Osteoblast (primary cell): ENCODE measurements at regions not wholly inside any gene's neighbourhood (a gene's known extent, or its start where the extent isn't known, plus 50 kb on each side); places are given as distances from the start of the nearest gene placed in this dataset.

ENCODE experiments used
- DNase-seq: peaks from one replicate; pipeline ENCODE4 v3.0.0; 2011; ENCODE audit warnings: low spot score, mixed read lengths; ENCODE audit not compliant: insufficient read length; ENCODE audit errors: missing footprints
- H2AFZ ChIP-seq: 2 replicates; pipeline ENCODE4 v1.6.0; 2011; ENCODE audit warnings: mild to moderate bottlenecking, low read length
- H3K27ac ChIP-seq: 2 replicates; pipeline ENCODE4 v1.5.1; 2011; ENCODE audit warnings: mild to moderate bottlenecking, low read depth, low read length, moderate library complexity
- H3K27me3 ChIP-seq: 2 replicates; pipeline ENCODE4 v1.6.0; 2012; ENCODE audit warnings: mild to moderate bottlenecking, control low read depth, inconsistent platforms, low read length, moderate library complexity; ENCODE audit not compliant: insufficient read depth
- H3K36me3 ChIP-seq: 2 replicates; pipeline ENCODE4 v1.5.1; 2011; ENCODE audit warnings: mild to moderate bottlenecking, low read length, control low read depth, moderate library complexity; ENCODE audit not compliant: insufficient read depth
- H3K4me1 ChIP-seq: 2 replicates; pipeline ENCODE4 v1.5.1; 2011; ENCODE audit warnings: mild to moderate bottlenecking, low read length, control low read depth, moderate library complexity; ENCODE audit not compliant: insufficient read depth
- H3K4me2 ChIP-seq: 2 replicates; pipeline ENCODE4 v1.6.0; 2011; ENCODE audit warnings: mild to moderate bottlenecking, low read length; ENCODE audit not compliant: insufficient read depth
- H3K4me3 ChIP-seq: fragments of 200-600 bp; sonication (generic); 3 replicates; pipeline ENCODE4 v1.5.1; 2012; ENCODE audit warnings: mild to moderate bottlenecking, low read length, inconsistent platforms; ENCODE audit not compliant: insufficient read depth
- H3K79me2 ChIP-seq: 2 replicates; pipeline ENCODE4 v1.6.0; 2012; ENCODE audit warnings: mild to moderate bottlenecking, low read length, control low read depth, inconsistent platforms; ENCODE audit not compliant: insufficient read depth
- H3K9me3 ChIP-seq: 2 replicates; pipeline ENCODE4 v1.5.1; 2011; ENCODE audit warnings: low read depth, low read length, control low read depth
- H4K20me1 ChIP-seq: 2 replicates; pipeline ENCODE4 v1.6.0; 2012; ENCODE audit warnings: mild to moderate bottlenecking, low read length, control low read depth; ENCODE audit not compliant: insufficient read depth
- TF ChIP-seq, protein P1 (sequence below): IDR thresholded peaks from 2 replicates; pipeline ENCODE4 v1.5.1; 2011; ENCODE audit warnings: mild to moderate bottlenecking, low read depth, low read length, moderate library complexity; ENCODE audit errors: extremely low read depth

GRCh38 chr1:60227601-60228000 is 154.0 kb upstream of the C1orf87 start:
- H3K4me2 ChIP-seq = no peak overlapping the region
- no peak overlapping the region for H3K27ac ChIP-seq
- no peak for DNase-seq

DNA sequence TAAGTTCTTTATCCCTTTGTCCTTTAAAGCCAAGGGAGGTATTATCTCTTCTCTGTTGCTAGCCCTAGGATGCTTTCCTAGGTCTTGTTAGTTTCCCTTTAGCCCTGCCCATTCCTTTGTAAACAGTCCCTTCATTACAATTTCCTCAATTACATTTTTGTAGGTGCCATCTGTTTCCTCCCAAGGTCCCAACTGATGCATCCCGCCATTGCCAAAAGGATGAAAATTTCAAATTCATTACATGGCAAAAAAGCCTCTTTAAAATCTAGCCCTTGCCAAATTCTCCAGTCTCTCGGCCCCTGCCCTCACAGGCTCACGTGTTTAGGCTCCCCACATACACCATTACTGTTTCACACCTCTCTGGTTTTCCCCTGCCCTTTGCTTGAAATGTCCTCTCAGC is 151.9 kb upstream of the C1orf87 start:
- TF ChIP-seq, protein P1, sequence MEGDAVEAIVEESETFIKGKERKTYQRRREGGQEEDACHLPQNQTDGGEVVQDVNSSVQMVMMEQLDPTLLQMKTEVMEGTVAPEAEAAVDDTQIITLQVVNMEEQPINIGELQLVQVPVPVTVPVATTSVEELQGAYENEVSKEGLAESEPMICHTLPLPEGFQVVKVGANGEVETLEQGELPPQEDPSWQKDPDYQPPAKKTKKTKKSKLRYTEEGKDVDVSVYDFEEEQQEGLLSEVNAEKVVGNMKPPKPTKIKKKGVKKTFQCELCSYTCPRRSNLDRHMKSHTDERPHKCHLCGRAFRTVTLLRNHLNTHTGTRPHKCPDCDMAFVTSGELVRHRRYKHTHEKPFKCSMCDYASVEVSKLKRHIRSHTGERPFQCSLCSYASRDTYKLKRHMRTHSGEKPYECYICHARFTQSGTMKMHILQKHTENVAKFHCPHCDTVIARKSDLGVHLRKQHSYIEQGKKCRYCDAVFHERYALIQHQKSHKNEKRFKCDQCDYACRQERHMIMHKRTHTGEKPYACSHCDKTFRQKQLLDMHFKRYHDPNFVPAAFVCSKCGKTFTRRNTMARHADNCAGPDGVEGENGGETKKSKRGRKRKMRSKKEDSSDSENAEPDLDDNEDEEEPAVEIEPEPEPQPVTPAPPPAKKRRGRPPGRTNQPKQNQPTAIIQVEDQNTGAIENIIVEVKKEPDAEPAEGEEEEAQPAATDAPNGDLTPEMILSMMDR = no peak
- no peak for DNase-seq
- Histone ChIP-seq H3K9me3 (no peaks in the 10 kb centered on the region), H3K4me2 (no peak overlapping the region), H3K27me3 (no peaks in the 10 kb centered on the region), H3K79me2 (no peaks in the 10 kb centered on the region), H3K27ac (no peak overlapping the region), H3K4me1 (peaks cover 4% of the 10 kb centered on the region), H2AFZ (no peak overlapping the region), H3K4me3 (no peak overlapping the region), H3K36me3 (no peaks in the 10 kb centered on the region), H4K20me1 (no peaks in the 10 kb centered on the region)

More at GRCh38 chr1:60227601-60228000, 154.0 kb upstream of the C1orf87 start:
- H3K4me1 ChIP-seq = peaks cover 4% of the 10 kb centered on the region
- no peaks in the 10 kb centered on the region for H4K20me1 ChIP-seq
- no peak overlapping the region for H3K4me3 ChIP-seq
- H3K79me2 ChIP-seq = no peaks in the 10 kb centered on the region
- no peaks in the 10 kb centered on the region for H3K36me3 ChIP-seq
- H3K9me3 ChIP-seq = no peaks in the 10 kb centered on the region
- TF ChIP-seq, protein P1 = no peak
- no peak overlapping the region for H2AFZ ChIP-seq
- no peaks in the 10 kb centered on the region for H3K27me3 ChIP-seq

DNA sequence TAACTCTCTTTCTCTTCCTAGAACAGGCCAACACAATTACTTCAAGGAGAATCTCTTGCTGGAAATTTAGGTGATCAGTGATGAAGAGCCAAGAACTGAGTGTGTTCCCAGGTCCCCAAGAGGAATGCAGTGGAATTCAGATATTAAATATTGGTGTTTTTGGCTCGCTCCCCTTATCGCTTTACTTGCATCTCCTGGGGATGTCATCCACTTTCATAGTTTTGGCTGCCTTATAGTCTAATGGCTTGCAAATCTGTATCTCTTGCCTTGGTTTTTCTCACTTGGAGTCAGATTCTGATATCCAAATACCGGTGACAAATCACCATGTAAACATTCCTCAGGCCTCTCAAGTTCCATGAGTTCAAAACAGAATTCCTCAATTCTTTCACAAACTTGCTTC is 151.0 kb upstream of the C1orf87 start:
- no peak for DNase-seq
- no peaks in the 10 kb centered on the region for H4K20me1 ChIP-seq
- H3K36me3 ChIP-seq = no peaks in the 10 kb centered on the region
- H3K4me1 ChIP-seq = peaks cover 4% of the 10 kb centered on the region
- H3K27ac ChIP-seq = no peak overlapping the region
- no peaks in the 10 kb centered on the region for H3K27me3 ChIP-seq
- H3K79me2 ChIP-seq = no peaks in the 10 kb centered on the region
- H3K9me3 ChIP-seq = no peaks in the 10 kb centered on the region
- H3K4me3 ChIP-seq = no peak overlapping the region
- TF ChIP-seq, protein P1 = no peak
- no peak overlapping the region for H2AFZ ChIP-seq
- no peak overlapping the region for H3K4me2 ChIP-seq

DNA sequence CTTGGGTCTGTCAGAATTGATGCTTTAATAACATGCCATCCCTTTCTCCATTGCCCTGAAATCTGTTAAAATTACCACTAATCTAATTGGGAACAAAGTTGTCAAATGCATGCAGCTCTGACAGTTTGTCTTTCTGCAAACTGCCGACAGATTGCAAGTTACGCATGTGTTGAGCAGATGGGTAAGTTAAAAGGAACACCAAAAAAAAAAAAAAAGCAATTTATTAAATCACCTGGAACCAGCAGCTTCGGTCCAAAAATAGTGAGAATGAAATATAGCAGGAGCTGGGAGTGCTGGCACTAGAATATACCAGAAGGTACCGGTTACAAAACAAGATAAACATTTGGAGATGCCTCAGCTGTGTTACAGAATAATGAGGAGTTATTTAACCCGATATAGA is 149.6 kb upstream of the C1orf87 start:
- peaks cover 4% of the 10 kb centered on the region for H3K4me1 ChIP-seq
- no peaks in the 10 kb centered on the region for H3K36me3 ChIP-seq
- no peak overlapping the region for H3K4me2 ChIP-seq
- H2AFZ ChIP-seq = no peak overlapping the region
- no peaks in the 10 kb centered on the region for H3K9me3 ChIP-seq
- no peak overlapping the region for H3K4me3 ChIP-seq
- no peaks in the 10 kb centered on the region for H3K79me2 ChIP-seq
- no peak for DNase-seq
- H3K27ac ChIP-seq = no peak overlapping the region
- TF ChIP-seq, protein P1 = no peak
- H4K20me1 ChIP-seq = no peaks in the 10 kb centered on the region
- H3K27me3 ChIP-seq = no peaks in the 10 kb centered on the region
